DMS114 treated with DMSO at 0.1 percent for 48 hours (cell line): ENCODE measurements at regions not wholly inside any gene's neighbourhood (a gene's known extent, or its start where the extent isn't known, plus 50 kb on each side); places are given as distances from the start of the nearest gene placed in this dataset.

Source experiments
- DNase-seq: peaks from one replicate; lab custom pipeline; 2025; ENCODE audit not compliant: unreplicated experiment; lab: John Stamatoyannopoulos, UW

DNA sequence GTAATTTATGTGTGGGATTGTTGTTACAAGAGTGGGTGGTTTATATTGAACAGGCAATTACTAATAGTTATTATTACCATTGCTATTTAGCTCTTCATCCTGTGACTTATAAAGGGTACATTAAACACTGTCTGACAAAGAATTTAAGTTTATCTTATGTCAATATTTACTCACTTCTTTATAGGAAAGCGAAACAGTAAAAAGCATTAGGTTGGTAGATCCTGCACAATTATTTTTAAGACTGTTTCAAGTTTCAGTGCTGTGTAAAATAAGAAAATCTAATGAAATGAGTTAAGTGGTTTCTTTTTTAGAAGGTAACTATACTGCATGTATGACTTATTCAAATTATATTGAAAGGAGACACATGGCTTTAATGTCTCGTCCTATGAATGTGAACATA is 135.8 kb upstream of the MAP3K7 start:
- no peak for DNase-seq

DNA sequence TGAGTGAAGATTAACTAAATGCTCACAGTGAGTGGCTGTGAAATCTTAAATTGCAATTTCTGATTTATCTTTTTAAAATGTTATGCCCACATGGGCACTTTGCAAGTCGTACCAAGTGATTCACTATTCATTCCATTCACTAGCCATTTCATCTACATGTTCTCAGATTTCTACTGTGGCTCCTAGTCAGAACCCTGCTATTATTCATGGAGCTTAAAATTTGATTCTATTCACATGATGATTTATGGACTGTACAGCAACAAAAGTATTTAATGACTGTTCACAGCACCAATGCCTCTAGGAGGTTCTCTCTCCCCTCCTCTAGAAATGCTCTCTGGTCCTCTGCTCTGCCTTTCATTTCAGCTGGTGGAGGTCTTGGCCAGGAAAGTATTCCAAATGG is 133.5 kb upstream of the MAP3K7 start:
- DNase-seq = no peak

DNA sequence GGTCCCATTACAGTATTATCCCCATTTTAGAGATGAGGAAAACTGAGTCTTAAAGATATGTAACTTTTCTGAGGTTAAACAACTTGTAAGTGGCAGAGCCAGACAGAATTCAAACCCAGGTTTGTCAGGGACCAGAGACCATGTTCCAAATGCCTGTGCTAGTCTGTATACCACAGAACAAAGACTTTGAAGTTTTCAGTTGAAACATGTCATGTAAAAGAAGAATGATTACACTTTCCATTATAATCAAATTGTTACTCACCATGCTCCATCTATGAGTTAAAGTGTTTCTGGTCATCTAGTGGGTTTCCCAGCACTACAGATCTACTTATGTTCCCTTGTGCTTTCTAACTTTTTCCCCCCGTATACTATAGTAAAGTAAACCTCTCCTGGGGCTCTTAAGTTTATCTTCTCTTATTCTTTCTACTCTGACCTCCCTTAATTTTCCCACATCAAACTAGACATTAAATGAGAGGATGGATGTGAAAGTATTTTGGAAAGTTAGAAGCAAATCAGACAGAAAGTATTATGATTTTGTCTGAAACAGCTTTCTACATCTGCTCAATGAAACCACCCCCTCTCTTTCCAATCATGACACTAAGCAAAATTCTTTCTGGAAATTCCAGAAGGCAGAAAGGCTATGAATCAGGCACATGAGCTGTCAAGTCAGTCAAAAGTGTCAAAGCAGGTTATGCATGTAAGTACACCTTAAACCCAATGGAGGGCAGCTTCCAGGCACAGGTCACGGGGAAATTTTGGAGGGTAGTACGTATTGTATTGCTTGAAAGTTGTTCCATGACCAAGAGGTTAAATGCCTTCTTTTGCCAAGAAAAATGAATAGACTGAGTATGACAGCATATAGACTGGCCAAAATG is 132.7 kb upstream of the MAP3K7 start:
- no peak for DNase-seq

DNA sequence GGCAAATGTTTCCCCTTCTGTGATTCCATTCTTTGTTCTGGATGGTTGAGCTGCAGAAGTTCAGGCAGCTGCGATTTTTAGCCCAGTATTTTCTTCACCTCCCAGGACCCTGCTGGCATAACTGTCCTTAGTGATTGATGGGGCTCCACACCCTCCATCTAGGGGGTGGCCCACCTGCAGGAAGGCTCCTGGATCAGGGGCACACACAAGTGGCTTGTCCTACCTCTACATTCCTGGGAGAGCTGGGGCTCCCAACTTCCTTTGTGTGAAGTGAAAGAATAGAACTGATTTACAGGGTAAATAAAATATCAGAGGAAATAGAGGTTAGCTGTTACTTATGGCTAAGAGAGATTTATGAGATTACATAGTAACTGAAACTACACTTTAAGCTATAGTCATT is 129.5 kb upstream of the MAP3K7 start:
- no peak for DNase-seq

DNA sequence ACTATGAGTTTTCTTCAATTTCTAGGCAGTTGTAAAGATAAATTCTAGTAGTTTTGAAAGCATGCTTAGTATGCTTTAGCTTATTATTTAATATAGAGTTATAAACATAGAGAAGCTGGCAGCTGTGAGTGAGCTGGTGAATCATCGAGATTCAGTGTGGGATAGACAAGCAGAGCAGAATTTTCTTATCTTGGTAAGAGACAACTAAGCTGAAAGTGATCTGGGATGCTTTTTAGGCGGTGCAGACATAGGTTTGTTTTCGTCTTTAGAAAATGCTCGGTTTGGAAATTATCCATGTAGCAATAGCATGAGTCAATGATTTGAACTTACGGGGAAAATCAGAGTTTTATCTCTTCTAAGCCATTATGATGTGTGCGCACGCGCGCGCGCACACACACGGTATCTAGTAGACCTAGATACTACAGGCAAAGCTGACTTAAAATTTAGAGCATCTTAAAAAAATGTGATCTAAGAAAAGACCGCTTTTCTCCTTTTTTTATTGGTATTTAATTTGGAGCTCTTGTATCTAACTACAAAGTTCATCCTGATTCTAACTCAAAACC is 128.3 kb upstream of the MAP3K7 start:
- no peak for DNase-seq

DNA sequence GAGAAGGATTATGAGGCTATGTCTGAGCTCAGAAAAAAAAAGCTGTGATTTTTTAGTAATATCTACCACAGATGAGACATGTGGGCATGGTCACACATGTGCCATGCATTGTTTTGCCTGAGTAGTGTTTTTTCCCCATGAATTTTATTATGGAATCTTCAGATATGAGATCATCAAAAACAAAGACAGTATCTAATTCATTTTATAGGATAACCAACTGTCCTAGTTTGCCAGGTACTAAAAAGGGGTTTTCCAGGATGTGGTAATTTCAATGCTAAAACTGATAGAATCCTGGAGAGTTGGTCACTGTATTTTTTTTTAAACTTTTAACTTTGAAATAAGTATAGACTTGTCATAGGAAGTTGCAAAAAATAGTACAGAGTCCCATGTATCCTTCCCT is 127.4 kb upstream of the MAP3K7 start:
- no peak for DNase-seq

DNA sequence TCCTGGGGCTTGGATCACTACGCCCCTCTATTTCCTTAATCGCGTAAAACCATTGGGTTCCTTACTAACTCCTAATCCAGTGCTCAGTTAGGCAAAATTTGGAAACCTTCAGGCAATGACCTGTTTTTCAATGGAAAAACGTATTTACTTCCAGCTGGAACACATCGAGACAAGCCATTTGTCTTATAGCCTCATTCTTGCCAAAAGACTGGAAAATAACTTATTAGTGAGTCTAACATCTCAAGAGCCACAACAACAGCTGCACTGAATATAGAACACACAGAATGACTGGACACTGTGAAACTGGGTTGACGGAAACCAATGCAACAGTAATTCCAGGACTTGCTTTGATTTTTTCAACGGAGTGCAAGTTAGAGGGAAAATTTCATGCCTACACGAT is 125.2 kb upstream of the MAP3K7 start:
- DNase-seq = no peak

DNA sequence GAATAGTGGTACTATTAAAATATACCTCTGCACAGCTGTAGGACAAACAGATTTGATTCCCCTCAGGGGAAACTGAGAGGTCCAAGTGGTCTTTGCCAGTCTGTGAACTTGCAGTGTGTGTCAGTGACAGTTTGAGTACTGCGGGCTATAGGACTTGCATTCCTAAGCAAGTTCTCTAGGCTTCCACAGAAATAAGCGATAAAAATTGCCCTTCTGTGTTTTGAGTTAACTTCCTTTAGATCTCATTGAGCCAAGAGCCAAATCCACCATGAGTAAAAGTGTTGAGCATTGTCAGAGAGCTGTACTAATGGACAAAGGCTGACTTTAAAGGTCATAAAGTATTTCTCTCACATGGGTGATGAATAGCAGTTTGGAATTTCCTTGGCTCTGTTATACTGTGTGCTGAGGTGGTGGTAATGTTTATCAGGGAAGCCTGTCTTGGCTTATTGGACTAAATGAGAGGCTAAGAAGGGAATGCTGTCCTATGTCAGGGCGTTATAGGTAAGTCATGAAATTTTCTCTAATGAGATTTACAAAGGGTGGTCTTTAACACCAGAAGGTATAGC is 122.6 kb upstream of the MAP3K7 start:
- DNase-seq = no peak

DNA sequence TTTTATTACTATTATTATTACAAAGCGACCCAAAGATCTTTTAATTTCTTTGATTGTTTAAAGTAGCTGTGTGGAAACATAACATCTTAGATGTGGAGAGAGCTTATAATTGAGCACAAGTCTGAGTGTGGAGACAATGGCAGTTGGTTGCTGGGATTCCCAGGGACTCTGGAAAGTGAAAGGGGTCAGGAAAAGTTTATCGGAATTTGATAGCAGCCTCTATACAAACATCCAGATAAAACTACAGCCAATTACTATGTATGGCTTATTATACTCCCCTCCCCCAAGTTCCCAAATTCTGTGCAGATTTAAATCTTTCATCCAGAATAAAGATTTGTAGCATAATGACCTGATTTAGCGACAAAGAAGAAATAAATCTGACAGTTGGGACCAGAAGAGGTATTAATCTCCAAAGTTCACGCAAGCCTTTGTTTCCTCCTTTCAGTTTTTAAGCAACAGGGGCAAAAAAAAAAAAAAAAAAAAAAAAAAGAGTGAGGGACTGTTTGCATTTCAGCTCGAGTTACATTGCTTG is 121.4 kb upstream of the MAP3K7 start:
- no peak for DNase-seq

DNA sequence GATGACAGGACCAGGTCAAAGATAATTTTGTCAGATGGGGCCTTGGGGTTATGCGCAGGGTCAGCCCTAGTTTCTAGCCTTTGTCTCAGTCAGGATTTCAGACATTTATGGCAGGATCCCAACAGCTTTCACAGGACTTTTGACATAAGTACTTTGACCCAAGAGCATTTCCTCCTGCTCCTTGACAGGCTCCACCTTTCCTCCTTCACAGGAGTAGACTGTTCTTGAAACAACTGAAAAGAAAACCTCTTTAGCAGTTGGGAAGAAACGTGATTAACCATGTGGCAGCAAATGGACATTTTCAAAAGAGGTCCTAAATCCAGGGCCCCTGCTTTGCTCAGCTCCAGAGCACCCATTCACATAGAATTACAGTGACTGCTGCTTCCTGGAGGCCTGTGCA is 120.4 kb upstream of the MAP3K7 start:
- no peak for DNase-seq

DNA sequence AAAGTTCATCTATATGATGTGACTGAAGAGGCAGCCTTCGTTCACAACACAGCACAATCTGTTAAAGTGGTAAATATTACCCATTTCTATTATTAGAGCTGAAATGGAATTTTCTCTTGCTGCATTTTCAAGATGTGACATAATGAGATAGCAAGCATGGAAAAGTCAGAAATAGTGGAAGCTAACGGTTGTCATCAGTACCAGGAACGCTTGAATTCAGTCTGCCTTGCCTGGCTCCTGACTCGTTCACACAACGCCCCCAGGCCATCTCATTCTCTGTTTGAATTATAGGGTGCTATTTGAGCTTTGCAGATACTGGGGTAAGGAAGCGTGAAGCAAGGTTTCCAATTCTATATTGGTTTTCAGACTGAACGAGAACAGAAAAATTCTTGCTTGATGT is 116.5 kb upstream of the MAP3K7 start:
- no peak for DNase-seq

DNA sequence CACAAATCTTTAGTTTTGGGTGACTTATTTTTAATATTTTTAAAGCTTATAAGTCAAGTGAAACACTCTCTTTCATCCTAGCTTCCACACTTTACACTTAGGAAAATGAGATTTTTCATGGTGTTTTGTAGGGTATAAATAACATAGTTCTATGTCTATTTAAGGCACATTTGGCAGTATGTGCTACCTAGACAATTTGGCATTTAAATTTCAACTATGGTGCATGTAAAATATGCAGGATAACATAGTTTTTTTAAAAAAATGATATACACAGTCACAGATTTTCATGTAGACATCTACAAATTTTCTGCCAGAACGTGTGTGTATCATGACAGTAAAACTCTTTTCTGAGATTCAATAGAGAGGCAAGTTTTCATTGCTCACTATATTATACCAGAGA is 115.1 kb upstream of the MAP3K7 start:
- DNase-seq = no peak

DNA sequence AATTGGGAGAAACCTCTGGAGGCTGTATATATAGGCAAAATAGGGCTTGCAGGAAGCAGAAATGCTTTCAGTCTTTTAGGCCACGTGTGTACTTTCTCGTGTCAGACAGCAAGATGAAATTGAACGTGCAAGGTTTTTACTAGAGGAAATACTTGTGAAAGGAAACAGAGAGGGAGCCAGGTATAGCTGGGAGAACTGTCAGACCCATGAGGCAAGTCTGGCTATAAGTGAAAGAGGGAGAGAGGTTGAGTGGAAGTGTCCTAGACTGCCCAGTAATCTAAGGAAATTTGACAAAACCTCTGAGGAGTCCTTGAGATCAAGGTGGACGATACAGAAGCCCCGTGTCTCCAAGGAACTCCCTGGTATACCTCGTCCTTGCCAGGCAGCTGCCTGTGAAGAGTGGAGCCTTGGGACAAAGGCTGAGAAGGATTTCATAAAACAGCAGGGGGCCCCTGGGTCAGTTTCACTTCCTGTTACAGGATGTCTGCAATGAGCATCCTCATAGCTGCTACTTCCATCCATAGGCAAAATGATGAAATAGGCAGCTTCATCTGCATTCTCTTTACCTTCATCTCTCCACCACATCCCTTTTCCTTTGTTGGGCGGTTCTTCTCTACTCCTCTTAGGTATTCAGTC is 114.4 kb upstream of the MAP3K7 start:
- DNase-seq = no peak

DNA sequence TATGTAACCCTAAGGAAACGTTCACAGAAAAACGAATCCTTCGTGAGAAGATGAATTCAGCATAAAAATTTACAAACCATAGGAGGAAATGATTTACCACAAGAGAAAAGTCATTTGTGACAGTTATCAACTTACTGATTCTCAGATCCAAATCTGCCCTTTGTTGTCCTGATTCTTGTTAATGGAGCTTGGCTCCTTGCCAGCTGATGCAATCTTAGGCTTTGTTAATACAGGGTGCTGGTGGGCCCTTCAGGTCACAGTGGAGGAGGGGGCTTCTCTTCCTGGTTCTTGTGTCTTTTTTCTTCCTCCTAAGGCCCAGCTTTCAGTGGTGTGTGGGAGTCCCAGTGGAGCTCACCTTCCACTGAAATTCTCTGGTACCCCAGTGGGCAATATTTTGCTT is 108.4 kb upstream of the MAP3K7 start:
- DNase-seq = no peak

DNA sequence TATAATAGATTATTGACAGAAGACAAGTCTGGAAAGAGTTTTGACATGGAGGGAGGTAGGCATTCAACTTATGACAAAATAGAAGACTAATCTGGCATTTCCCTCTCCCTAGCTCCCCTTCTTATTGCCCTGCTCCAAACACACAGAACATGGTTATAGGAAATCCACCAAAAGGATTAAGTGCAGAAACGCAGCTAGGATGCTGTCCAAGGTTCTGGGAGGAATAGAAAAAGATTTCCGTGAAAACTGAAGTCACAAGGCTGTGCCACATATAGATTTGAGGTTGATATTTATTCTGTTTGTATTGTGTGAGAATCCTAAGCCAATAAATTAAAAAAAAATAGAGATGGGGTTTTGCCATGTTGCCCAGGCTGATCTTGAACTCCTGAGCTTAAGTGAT is 107.9 kb upstream of the MAP3K7 start:
- DNase-seq = no peak

DNA sequence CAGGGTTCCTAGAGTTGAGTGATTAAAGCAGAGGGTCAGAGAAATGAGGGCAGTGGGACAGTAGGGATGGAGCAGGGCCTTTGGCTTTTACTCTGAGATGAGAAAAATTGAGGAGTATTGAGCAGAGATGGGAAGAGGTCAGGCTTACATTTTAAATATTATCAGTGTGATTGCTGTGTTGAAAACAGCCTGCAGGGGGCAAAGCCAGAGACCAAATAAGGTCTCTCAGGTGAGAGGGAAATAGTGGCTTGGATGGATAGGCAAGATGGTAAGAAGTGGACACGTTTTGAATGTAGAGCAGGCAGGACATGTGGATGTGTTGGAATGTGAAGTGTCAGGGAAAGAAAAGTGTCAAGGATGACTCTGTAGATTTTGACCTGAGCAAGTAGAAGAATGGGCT is 105.0 kb upstream of the MAP3K7 start:
- DNase-seq = no peak

DNA sequence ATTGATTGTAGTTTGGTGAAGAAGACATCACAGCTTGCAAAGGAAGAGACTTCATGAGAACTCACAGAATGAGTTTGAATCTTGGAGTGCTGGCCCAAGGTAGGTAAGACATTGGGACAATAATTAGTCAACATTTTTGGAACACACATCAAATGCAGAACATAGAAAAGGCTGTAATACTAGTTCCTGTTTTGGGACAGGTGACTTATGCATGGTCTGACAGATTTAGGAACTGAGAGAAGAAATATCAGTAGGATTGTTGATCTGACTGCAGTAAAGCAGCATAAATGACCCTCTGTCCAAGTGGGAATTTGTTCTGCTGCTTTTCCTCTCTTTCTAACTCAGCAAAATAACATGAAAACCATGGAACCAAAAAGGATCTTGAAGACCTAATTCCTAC is 102.3 kb upstream of the MAP3K7 start:
- no peak for DNase-seq

DNA sequence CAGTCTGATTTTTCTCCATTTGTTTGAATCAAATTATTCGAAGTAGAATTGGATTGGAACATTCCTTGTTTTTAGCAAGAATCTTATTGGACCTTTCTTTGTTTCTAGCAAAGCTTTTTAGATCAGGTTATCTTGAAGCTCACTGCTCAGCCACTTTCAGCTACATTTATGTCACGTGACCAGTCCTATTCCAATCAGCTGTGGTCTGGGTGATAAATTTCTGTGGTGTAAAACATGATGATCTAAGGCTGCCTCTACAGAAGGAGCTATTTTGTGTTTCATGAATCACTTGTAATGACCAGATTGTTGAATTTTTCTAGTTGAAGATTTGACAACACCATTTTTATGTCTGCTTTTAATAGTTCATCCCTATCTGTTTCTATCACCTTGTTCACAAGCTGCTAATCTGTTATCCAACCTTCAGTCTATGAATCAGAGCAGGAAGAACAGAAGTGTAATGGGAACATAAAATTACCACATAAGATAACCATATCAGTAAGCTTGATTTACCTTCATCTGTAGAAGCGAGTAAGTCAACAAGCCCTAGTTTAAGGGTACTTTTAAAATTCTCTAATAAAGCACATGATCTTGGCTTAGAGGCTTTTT is 101.0 kb upstream of the MAP3K7 start:
- no peak for DNase-seq

DNA sequence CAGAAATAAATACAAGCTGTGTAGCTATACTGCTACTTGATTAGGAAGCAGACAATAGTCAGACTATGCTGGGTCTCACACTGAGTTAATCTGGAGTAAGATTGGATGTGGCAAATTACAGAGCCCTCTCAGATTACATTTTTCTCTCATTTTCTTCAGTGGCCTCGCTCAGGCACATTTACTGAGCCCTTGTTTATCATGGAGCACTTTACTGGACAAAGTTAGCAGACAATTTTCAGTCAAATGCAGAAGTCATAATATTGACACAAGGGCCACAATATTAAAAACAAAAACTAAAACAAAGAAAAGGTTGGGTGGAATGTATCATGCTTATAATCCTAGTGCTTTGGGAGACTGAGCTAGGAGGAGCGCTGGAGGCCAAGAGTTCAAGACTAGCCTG is 95.0 kb upstream of the MAP3K7 start:
- DNase-seq = no peak

DNA sequence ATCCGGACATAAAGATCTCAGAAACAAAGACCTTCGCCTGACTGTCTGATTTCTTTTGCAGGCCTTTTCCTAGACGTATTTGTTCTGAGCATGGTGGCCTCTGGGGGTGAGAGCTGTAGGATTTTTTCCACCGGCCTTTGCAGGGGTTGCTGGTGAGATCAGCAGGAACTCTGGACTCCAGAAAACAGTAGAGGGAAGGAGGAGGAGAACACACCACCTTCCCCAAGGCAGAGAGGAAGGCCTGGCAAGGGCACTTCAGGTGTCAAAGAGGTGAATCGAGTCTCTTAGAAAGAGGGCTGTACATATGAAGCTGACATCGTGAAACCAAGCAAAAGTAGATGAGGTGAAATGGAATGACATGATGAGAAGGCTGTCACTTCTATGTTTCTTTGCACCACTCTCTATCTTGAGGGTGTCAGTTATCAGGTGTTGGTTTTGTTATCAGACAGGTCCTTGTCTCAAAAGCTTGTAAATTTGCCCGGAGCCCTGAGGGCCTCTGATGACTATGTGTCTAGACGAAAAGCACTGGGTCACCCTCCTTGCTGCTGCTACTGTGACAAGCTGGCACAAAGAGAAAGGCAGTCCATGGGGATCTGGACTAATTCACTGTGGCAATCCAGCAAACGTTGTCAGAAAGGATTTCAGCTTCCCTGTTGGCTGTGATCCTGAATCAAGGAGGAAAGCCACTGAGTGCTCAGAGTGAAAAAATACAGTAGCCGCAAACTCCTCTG is 91.3 kb upstream of the MAP3K7 start:
- no peak for DNase-seq

DNA sequence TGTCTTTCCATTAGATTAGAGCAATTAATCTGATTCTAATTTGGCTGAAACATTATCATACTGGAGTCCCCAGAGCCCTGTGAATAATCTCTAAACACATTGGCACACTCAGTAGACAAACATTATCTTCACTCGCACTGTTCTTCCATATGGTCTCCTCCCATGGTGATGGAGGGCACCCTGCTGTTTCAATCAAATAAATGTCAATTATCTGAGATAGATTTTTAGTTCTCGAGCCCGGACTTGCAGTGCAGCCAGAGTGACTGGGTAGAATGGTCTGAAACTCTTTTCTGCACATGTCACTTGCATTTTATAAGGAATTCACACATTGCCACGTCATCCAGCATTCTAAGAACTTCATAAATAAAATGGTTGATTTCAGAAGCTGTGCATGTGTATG is 90.6 kb upstream of the MAP3K7 start:
- no peak for DNase-seq
